GM06990 (cell line): ENCODE measurements at regions not wholly inside any gene's neighbourhood (a gene's known extent, or its start where the extent isn't known, plus 50 kb on each side); places are given as distances from the start of the nearest gene placed in this dataset.

Experiments used
- DNase-seq: peaks from one replicate; pipeline ENCODE4 v3.0.0-alpha.2; 2011; ENCODE audit not compliant: insufficient read length; ENCODE audit errors: extremely low read depth
- H3K27me3 ChIP-seq: replicated peaks from 2 replicates; pipeline ENCODE4 v1.6.0; 2011; ENCODE audit warnings: low read length; ENCODE audit not compliant: control insufficient read depth, insufficient read depth
- H3K36me3 ChIP-seq: 2 replicates; pipeline ENCODE4 v1.5.1; 2011; ENCODE audit warnings: low read length; ENCODE audit not compliant: control insufficient read depth, insufficient read depth
- H3K4me3 ChIP-seq: replicated peaks from 2 replicates; pipeline ENCODE4 v1.5.1; 2011; ENCODE audit warnings: low read depth, mild to moderate bottlenecking, control low read depth, low read length
- CTCF ChIP-seq: IDR thresholded peaks from 2 replicates; pipeline ENCODE4 v1.5.1; 2011; ENCODE audit warnings: low read length, control low read depth, mild to moderate bottlenecking, inconsistent platforms; ENCODE audit not compliant: insufficient read depth, poor library complexity, severe bottlenecking

GRCh38 chr1:96475903-96476302 lies 245.7 kb upstream of the PTBP2 start:
- DNase-seq: no peak
- no peak for TF ChIP-seq CTCF
- H3K36me3 ChIP-seq: no peaks in the 10 kb centered on the region
- H3K27me3 ChIP-seq: no peaks in the 10 kb centered on the region
- H3K4me3 ChIP-seq: no peak overlapping the region

- Histone ChIP-seq H3K36me3 (no peaks in the 10 kb centered on the region), H3K27me3 (no peaks in the 10 kb centered on the region), H3K4me3 (no peak overlapping the region)
- no peak for TF ChIP-seq CTCF
- DNase-seq: no peak
These were observed 243.4 kb upstream of the PTBP2 start for GRCh38 chr1:96478228-96478627.

GRCh38 chr1:96481409-96481808 lies 240.2 kb upstream of the PTBP2 start:
- Histone ChIP-seq H3K27me3 (no peaks in the 10 kb centered on the region), H3K4me3 (no peak overlapping the region), H3K36me3 (no peaks in the 10 kb centered on the region)
- no peak for TF ChIP-seq CTCF
- no peak for DNase-seq

- TF ChIP-seq CTCF: no peak
- H3K4me3 ChIP-seq: no peak overlapping the region
- DNase-seq: no peak
- no peaks in the 10 kb centered on the region for H3K27me3 ChIP-seq
- H3K36me3 ChIP-seq: no peaks in the 10 kb centered on the region
These were observed 239.0 kb upstream of the PTBP2 start for GRCh38 chr1:96482616-96483015.

GRCh38 chr1:96487394-96487793 lies 234.2 kb upstream of the PTBP2 start:
- Histone ChIP-seq H3K27me3 (no peaks in the 10 kb centered on the region), H3K4me3 (no peak overlapping the region), H3K36me3 (no peaks in the 10 kb centered on the region)
- TF ChIP-seq CTCF: no peak
- DNase-seq: no peak

- no peaks in the 10 kb centered on the region for H3K36me3 ChIP-seq
- TF ChIP-seq CTCF: no peak
- H3K27me3 ChIP-seq: no peaks in the 10 kb centered on the region
- no peak for DNase-seq
- H3K4me3 ChIP-seq: no peak overlapping the region
These were observed 233.6 kb upstream of the PTBP2 start for GRCh38 chr1:96487971-96488370.
